ENCODE measurements at regions not wholly inside any gene's neighbourhood (a gene's known extent, or its start where the extent isn't known, plus 50 kb on each side); places are given as distances from the start of the nearest gene placed in this dataset.
A peak's percentile ranks its signal among the peaks of the same experiment; 100 is the strongest.
"Not testable (repeated sequence)": the region's sequence is repeated elsewhere in the genome, so short reads cannot be mapped to it uniquely, and the experiment has no call there.

DNA sequence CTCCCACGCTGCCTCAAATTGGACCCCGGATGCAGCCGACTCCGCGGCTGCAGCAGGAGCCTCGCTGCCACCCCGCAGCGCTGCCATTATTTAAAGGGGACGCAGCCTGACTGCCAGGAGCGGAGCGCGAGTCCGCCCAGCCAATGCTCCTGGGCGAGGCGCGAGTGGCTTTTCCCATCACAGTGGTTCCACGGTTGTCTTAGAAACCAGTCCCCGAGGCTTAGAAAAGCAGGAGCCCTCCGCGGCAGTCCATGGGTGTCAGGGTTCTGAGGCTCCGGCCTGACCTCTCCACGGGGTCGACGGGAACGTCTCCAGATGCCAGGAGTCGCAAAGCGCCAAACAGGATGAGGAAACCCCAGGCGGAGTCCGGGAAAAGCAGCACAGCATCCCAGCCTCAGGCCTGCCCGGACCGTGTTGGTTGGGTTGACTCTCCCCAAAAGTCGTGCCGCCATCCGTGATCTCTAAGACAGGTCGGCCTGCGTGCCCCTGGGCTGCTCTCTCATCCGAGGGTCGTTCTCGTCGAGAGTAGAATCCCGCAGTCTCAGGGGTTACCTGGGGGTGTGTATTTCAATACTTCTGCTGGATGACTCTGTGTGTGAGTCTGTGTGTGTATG is 975.8 kb upstream of the DEFB115 start:
- Histone ChIP-seq H3K27me3 (ENCODE audit: control insufficient read depth, insufficient read depth, low read length) (no peaks in the 10 kb centered on the region), H3K36me3 (ENCODE audit: control insufficient read depth, insufficient read depth, low read length) (no peaks in the 10 kb centered on the region), H3K4me3 (ENCODE audit: low read depth, low read length) (no peak overlapping the region)
- DNase-seq (ENCODE audit: low read depth), result no peak
- TF ChIP-seq, protein P1, sequence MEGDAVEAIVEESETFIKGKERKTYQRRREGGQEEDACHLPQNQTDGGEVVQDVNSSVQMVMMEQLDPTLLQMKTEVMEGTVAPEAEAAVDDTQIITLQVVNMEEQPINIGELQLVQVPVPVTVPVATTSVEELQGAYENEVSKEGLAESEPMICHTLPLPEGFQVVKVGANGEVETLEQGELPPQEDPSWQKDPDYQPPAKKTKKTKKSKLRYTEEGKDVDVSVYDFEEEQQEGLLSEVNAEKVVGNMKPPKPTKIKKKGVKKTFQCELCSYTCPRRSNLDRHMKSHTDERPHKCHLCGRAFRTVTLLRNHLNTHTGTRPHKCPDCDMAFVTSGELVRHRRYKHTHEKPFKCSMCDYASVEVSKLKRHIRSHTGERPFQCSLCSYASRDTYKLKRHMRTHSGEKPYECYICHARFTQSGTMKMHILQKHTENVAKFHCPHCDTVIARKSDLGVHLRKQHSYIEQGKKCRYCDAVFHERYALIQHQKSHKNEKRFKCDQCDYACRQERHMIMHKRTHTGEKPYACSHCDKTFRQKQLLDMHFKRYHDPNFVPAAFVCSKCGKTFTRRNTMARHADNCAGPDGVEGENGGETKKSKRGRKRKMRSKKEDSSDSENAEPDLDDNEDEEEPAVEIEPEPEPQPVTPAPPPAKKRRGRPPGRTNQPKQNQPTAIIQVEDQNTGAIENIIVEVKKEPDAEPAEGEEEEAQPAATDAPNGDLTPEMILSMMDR (IDR thresholded peaks at IDR 0.05; ENCODE audit: insufficient read depth, low read length, poor library complexity, severe bottlenecking), result no peak

DNA sequence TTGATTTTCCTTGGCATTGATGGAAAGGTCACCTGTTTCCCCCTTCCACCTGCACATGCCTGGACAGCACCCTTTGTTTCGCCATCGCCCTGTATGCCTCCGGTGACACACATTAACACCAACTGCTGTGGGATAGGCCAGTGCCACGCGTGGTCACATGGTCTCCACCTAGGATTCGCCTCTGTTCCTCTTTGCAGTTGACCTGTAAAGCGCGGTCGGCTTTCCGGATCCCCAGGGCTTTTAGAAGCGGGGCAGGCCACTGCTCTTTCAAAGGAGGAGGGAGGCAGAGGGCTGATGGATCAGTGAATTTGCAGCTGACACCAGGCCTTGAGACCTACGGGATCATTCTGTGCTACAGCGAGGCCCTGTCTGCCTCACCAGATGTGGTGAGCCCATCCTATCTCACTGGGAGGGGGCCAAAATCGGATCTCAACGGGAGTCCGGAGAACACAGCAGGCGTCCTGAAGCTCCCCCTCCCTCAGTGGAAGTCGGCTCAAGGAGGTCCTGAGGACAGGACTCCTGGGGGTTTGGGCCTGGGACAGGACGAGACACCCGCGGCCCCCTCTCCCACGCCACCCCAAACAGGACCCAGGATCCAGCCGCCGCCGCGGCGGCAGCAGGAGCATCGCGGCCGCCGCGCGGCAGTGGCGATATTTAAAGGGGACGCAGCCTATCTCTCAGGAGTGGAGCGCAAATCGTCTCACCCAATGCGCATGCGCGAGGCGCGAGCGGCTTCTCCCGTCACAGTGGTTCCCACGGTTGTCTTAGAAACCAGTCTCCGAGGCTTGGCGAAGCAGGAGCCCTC is 973.8 kb upstream of the DEFB115 start:
- not testable (repeated sequence) for H3K27me3 ChIP-seq (ENCODE audit: control insufficient read depth, insufficient read depth, low read length); DNase-seq (ENCODE audit: low read depth); H3K36me3 ChIP-seq (ENCODE audit: control insufficient read depth, insufficient read depth, low read length)
- peak overlapping the region; percentile 24 for H3K4me3 ChIP-seq (ENCODE audit: low read depth, low read length)

DNA sequence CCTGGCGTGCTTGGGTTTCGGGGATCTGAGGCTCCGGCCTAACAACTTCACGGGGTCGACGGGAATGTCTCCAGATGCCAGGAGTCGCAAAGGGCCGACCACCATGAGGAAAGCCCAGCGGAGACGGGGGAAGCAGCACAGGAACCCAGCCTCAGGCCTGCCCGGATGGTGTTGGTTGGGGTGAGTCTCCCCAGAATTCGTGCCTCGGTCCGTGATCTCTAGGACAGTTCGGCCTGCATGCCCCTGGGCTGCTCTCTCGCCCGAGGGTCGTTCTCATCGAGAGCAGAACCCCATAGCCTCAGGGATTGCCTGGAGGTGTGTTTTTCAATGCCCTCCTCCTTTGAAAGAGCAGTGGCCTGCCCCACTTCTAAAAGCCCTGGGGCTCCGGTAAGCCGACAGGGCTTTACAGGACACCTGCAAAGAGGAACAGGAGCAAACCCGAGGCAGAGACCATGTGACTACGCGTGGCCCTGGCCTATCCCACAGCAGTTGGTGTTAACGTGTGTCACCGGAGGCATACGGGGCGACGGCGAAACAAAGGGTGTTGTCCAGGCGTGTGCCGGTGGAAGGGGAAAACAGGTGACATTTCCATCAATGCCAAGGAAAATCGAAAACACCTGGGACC is 973.1 kb upstream of the DEFB115 start:
- DNase-seq (ENCODE audit: low read depth), result no peak
- TF ChIP-seq, protein P1 (IDR thresholded peaks at IDR 0.05; ENCODE audit: insufficient read depth, low read length, poor library complexity, severe bottlenecking), result no peak
- no peaks in the 10 kb centered on the region for H3K27me3 ChIP-seq (ENCODE audit: control insufficient read depth, insufficient read depth, low read length)
- peak overlapping the region; percentile 23 for H3K4me3 ChIP-seq (ENCODE audit: low read depth, low read length)
- H3K36me3 ChIP-seq (ENCODE audit: control insufficient read depth, insufficient read depth, low read length), result no peaks in the 10 kb centered on the region

DNA sequence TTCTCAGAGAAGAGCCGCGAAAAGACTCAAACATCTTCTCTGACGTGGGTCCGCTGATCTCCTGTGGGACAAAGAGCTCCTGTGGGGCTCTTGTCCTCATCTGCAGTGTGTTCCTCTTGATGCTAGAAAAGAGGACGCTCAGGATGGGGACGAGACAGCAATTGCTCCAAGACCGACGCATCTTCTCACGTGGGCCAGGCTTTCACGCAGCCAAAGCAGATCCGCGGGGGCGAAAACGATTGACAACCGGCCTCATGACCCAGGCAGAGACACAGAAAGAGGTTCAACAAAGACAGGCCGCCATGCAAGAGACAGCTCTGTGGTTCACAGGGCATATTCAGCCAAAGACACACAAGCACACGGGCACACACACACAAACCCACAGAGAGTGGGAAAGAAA is 971.8 kb upstream of the DEFB115 start:
- Histone ChIP-seq H3K27me3 (ENCODE audit: control insufficient read depth, insufficient read depth, low read length) (no peaks in the 10 kb centered on the region), H3K4me3 (ENCODE audit: low read depth, low read length) (no peak overlapping the region), H3K36me3 (ENCODE audit: control insufficient read depth, insufficient read depth, low read length) (no peaks in the 10 kb centered on the region)
- TF ChIP-seq, protein P1 (IDR thresholded peaks at IDR 0.05; ENCODE audit: insufficient read depth, low read length, poor library complexity, severe bottlenecking), result no peak
- no peak for DNase-seq (ENCODE audit: low read depth)

DNA sequence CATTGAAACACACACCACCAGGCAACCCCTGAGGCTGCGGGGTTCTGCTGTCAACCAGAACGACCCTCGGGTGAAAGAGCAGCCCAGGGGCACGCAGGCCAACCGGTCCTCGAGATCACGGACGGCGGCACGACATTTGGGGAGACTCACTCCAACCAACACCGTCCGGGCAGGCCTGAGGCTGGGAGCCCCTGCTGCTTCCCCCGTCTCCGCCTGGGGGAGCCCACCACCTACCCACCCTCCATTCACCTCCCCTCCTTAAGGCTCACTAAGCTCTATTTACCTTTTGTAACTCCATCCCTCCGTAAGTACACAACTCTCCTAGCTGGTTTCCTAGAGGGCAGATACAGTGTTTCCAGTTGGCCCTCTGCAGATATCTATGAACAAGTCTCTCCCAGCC is 971.3 kb upstream of the DEFB115 start:
- Histone ChIP-seq H3K27me3 (ENCODE audit: control insufficient read depth, insufficient read depth, low read length) (no peaks in the 10 kb centered on the region), H3K36me3 (ENCODE audit: control insufficient read depth, insufficient read depth, low read length) (no peaks in the 10 kb centered on the region), H3K4me3 (ENCODE audit: low read depth, low read length) (no peak overlapping the region)
- TF ChIP-seq, protein P1 (IDR thresholded peaks at IDR 0.05; ENCODE audit: insufficient read depth, low read length, poor library complexity, severe bottlenecking), result no peak
- DNase-seq (ENCODE audit: low read depth), result no peak

DNA sequence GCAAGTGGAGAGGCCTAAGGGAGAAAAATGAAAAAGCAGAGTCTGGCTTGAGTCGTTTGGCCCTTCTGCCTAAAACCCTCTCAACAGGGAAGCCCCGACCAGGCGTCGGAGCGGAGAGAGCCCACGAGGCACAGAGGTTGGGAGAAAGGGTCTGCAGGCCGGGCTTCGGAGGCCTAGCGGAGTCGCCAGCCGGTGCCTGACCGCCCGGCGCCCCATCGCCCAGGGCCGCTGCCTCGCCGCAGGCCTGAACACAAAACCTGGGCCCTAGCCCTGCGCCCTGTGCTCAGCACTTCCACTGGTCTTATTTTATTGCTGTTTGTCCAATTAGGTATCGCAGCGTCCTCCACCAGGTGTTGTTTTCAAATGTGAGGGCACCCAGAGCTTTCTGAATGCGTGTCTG is 970.0 kb upstream of the DEFB115 start:
- DNase-seq (ENCODE audit: low read depth); H3K27me3 ChIP-seq (ENCODE audit: control insufficient read depth, insufficient read depth, low read length); H3K4me3 ChIP-seq (ENCODE audit: low read depth, low read length); H3K36me3 ChIP-seq (ENCODE audit: control insufficient read depth, insufficient read depth, low read length): not testable (repeated sequence)
